Breast epithelium (tissue), 4 donors: ENCODE measurements at regions not wholly inside any gene's neighbourhood (a gene's known extent, or its start where the extent isn't known, plus 50 kb on each side); places are given as distances from the start of the nearest gene placed in this dataset.

Experiments
- DNase-seq, 2 donors: peaks; one replicate each; pipeline ENCODE4 v3.0.0-alpha.2; 2019; ENCODE audit warnings: low spot score in 2 of 2
- H3K27ac ChIP-seq, 2 donors: fragments of 200-600 bp; sonication (generic) in 1 of 2; one replicate each; pipeline ENCODE4 v1.5.1; 2016 to 2019; ENCODE audit warnings: mild to moderate bottlenecking in 1 of 2
- H3K27me3 ChIP-seq, 2 donors: fragments of 200-600 bp; sonication (generic) in 1 of 2; one replicate each; pipeline versions ENCODE4 v1.5.1 to v1.6.0; 2017 to 2019; ENCODE audit warnings: control low read depth in 1 of 2, mild to moderate bottlenecking in 1 of 2
- H3K36me3 ChIP-seq: fragments of 200-600 bp; one replicate; pipeline ENCODE4 v1.5.1; 2019
- H3K4me1 ChIP-seq, 2 donors: fragments of 200-600 bp; sonication (generic); one replicate each; pipeline ENCODE4 v1.5.1; 2016 to 2019; ENCODE audit warnings: control low read depth in 1 of 2
- H3K4me3 ChIP-seq, 3 donors: fragments of 200-600 bp; sonication (generic); 1 replicate in 2 of 3; 2 replicates in 1 of 3; pipeline ENCODE4 v1.5.1; 2016 to 2019; ENCODE audit warnings: mild to moderate bottlenecking in 3 of 3, moderate library complexity in 2 of 3
- H3K9me3 ChIP-seq, 2 donors: fragments of 200-600 bp; sonication (generic) in 1 of 2; one replicate each; pipeline ENCODE4 v1.5.1; 2016 to 2019; ENCODE audit warnings: control low read depth in 1 of 2
- POLR2A ChIP-seq: fragments of 450-650 bp; IDR thresholded peaks from one replicate; pipeline ENCODE4 v1.6.1; 2016; ENCODE audit warnings: antibody characterized with exemption, mild to moderate bottlenecking, moderate library complexity
- POLR2AphosphoS5 ChIP-seq, 3 donors: sonication (generic); formaldehyde crosslinking; IDR thresholded peaks; one replicate each; pipeline ENCODE4 v1.6.1; 2017; ENCODE audit warnings: antibody characterized with exemption in 3 of 3
- intact Hi-C: fragments of 100-400 bp; cut with DNase I; formaldehyde crosslinking; loops from one replicate; pipeline ENCODE4 v1.15.1; 2023; ENCODE audit warnings: low total_unique reads
- TF ChIP-seq, protein P1 (sequence below), 3 donors: fragments of 450-650 bp; IDR thresholded peaks; one replicate each; pipeline ENCODE4 v1.5.1; 2016 to 2017; ENCODE audit warnings: antibody characterized with exemption in 3 of 3, mild to moderate bottlenecking in 3 of 3, moderate library complexity in 3 of 3

DNA sequence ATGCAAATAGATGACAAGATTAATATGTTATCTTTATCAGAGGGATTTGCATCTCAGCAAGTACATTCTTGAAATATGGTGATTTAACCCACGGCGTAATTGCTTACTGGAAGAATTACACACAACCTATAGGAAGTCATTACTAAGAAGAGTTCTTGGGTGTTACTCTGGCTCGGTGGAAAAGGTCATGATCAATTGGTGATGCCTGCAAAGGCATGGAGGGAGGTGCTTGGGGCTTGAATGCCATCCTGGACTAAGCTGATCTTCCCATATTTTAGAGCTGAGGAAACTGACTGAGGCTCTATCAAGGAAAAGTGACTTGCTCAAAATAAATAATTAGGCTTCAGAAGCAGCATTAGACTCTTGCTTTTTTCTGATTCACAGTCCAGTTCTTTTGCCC is 137.5 kb upstream of the JUN start:
- no peaks in the 10 kb centered on the region for H3K4me1 ChIP-seq
- H3K27ac ChIP-seq, result no peak overlapping the region
- H3K36me3 ChIP-seq, result no peaks in the 10 kb centered on the region
- no peak for TF ChIP-seq POLR2AphosphoS5 (IDR thresholded peaks at IDR 0.05)
- TF ChIP-seq, protein P1, sequence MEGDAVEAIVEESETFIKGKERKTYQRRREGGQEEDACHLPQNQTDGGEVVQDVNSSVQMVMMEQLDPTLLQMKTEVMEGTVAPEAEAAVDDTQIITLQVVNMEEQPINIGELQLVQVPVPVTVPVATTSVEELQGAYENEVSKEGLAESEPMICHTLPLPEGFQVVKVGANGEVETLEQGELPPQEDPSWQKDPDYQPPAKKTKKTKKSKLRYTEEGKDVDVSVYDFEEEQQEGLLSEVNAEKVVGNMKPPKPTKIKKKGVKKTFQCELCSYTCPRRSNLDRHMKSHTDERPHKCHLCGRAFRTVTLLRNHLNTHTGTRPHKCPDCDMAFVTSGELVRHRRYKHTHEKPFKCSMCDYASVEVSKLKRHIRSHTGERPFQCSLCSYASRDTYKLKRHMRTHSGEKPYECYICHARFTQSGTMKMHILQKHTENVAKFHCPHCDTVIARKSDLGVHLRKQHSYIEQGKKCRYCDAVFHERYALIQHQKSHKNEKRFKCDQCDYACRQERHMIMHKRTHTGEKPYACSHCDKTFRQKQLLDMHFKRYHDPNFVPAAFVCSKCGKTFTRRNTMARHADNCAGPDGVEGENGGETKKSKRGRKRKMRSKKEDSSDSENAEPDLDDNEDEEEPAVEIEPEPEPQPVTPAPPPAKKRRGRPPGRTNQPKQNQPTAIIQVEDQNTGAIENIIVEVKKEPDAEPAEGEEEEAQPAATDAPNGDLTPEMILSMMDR (IDR thresholded peaks at IDR 0.05), result no peak
- no peak for TF ChIP-seq POLR2A
- no peak overlapping the region for H3K4me3 ChIP-seq
- H3K27me3 ChIP-seq, result no peaks in the 10 kb centered on the region
- no peaks in the 10 kb centered on the region for H3K9me3 ChIP-seq
- DNase-seq, result no peak
- intact Hi-C loops, result no loop called here

DNA sequence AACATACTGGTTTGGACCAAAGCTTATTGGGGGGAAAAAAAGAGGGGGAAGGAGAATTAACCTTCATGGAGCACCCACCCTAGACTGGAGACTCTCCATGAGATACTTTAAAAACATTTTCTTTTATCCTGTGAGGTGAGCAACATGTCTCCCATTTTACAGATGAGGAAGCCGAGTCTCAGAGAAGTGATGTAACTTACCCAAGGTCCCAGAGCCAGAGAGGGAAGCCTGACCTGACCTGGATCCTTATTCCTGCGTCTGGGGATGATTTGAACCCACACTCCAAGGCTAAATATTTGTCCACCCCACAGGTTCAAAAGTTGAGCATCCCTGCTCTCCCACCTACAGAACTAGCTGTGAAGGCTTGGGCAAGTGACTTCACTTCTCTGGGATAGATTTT is 137.9 kb upstream of the JUN start:
- Histone ChIP-seq H3K27me3 (no peaks in the 10 kb centered on the region), H3K4me3 (no peak overlapping the region), H3K9me3 (no peaks in the 10 kb centered on the region), H3K27ac (no peak overlapping the region), H3K4me1 (no peaks in the 10 kb centered on the region), H3K36me3 (no peaks in the 10 kb centered on the region)
- DNase-seq, result no peak
- TF ChIP-seq, protein P1 (IDR thresholded peaks at IDR 0.05), result no peak
- TF ChIP-seq POLR2A, result no peak
- TF ChIP-seq POLR2AphosphoS5 (IDR thresholded peaks at IDR 0.05), result no peak
- intact Hi-C loops, result no loop called here

DNA sequence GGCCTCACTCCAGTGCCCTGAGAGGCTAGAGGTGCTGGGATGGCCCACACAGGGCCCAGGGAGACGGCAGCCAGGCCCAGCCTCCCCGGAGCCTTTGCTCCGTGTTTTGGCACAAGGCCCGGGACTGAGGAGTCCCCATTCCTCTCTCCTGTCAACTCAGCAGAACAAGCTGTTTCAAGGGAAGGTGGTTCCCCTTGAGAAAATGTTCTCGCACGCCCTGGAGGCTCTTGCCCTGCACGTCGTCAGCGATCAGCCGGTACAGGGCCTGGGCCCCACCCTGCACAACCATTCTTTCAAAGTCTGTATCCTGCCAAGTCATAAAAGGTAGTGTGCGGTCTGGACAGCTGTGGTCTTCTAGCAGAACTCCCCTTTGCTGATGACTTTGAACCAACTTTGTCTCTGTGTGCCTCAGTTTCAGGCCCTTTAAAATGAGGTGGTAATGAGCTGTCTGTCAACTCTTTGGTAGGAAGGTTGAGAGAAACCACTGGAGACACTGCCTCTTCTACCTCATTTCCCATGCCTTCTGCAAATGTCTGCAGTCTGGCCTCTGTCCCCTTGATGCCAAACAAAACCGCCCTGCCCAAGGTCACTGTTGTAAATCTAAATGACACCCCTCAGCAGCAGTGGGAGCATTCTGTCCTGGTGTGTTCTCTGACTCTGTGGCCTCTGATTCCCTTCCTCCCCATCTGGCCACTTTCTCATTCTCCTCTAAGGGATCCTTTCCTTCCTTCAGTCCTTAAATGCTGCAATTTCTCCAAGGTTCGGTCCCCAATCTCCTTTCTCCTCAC is 138.6 kb upstream of the JUN start:
- no peak overlapping the region for H3K4me3 ChIP-seq
- no peaks in the 10 kb centered on the region for H3K27me3 ChIP-seq
- intact Hi-C loops, result no loop called here
- no peak overlapping the region for H3K27ac ChIP-seq
- H3K4me1 ChIP-seq, result no peaks in the 10 kb centered on the region
- no peaks in the 10 kb centered on the region for H3K36me3 ChIP-seq
- TF ChIP-seq, protein P1 (IDR thresholded peaks at IDR 0.05), result no peak
- TF ChIP-seq POLR2AphosphoS5 (IDR thresholded peaks at IDR 0.05), result peak in 2 of 3 donors; percentile 10 to 47
- DNase-seq, result peak; percentile 37 to 65
- H3K9me3 ChIP-seq, result no peaks in the 10 kb centered on the region

DNA sequence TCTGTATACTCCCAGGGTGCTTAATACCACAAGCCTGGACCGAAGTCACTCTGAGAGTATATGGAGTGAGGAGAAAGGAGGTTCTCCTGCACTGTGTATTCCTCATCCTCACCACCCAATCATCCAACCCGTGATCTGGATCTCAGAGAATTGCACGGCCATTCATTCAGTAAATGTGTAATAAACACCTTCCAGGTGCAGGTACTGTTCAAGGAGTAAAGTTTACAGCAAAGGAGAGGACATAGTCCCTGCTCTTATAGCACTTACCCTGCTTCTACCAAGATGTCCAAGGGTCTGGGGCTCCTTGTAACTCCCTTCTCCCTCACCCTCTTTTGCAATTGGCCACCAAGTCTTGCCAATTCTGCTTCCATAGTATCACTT is 139.2 kb upstream of the JUN start:
- Histone ChIP-seq H3K4me3 (no peak overlapping the region), H3K9me3 (no peaks in the 10 kb centered on the region), H3K4me1 (no peaks in the 10 kb centered on the region), H3K27me3 (no peaks in the 10 kb centered on the region), H3K27ac (no peak overlapping the region), H3K36me3 (no peaks in the 10 kb centered on the region)
- intact Hi-C loops, result no loop called here
- DNase-seq, result no peak
- TF ChIP-seq POLR2A (no peak), POLR2AphosphoS5 (IDR thresholded peaks at IDR 0.05) (no peak)
- TF ChIP-seq, protein P1 (IDR thresholded peaks at IDR 0.05), result no peak

DNA sequence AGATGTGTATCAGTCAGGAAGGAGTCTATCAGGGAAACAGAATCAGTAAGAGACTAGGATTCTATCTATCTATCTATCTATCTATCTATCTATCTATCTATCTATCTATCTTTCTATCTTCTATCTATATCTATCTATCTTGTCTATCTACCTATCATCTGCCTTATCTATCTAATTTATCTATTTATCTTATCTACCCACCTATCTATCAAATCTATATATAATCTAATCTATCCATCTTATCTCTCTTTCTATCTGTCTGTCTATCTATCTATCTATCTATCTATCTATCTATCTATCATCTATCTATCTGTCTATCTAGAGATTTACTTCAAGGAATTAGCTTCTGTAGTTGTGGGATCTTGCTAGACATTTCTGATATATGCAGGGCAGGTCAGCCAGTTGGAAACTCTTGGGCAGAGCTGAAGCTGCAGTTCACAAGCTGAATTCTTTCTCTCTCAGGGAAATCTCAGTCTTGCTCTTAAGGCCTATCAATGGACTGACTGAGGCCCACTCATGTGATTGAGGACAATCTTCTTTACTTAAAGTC is 140.2 kb upstream of the JUN start:
- TF ChIP-seq POLR2A (no peak), POLR2AphosphoS5 (IDR thresholded peaks at IDR 0.05) (no peak)
- H3K4me3 ChIP-seq, result no peak overlapping the region
- no peak overlapping the region for H3K27ac ChIP-seq
- intact Hi-C loops, result no loop called here
- H3K4me1 ChIP-seq, result no peaks in the 10 kb centered on the region
- no peaks in the 10 kb centered on the region for H3K9me3 ChIP-seq
- H3K36me3 ChIP-seq, result no peaks in the 10 kb centered on the region
- no peak for DNase-seq
- H3K27me3 ChIP-seq, result no peaks in the 10 kb centered on the region
